Breast epithelium (tissue), 3 donors: ENCODE measurements at regions not wholly inside any gene's neighbourhood (a gene's known extent, or its start where the extent isn't known, plus 50 kb on each side); places are given as distances from the start of the nearest gene placed in this dataset.

ENCODE experiments used
- POLR2A ChIP-seq: fragments of 450-650 bp; IDR thresholded peaks from one replicate; pipeline ENCODE4 v1.6.1; 2016; ENCODE audit warnings: antibody characterized with exemption, mild to moderate bottlenecking, moderate library complexity
- POLR2AphosphoS5 ChIP-seq, 3 donors: sonication (generic); formaldehyde crosslinking; IDR thresholded peaks; one replicate each; pipeline ENCODE4 v1.6.1; 2017; ENCODE audit warnings: antibody characterized with exemption in 3 of 3
- TF ChIP-seq, protein P1 (sequence below), 3 donors: fragments of 450-650 bp; IDR thresholded peaks; one replicate each; pipeline ENCODE4 v1.5.1; 2016 to 2017; ENCODE audit warnings: antibody characterized with exemption in 3 of 3, mild to moderate bottlenecking in 3 of 3, moderate library complexity in 3 of 3

DNA sequence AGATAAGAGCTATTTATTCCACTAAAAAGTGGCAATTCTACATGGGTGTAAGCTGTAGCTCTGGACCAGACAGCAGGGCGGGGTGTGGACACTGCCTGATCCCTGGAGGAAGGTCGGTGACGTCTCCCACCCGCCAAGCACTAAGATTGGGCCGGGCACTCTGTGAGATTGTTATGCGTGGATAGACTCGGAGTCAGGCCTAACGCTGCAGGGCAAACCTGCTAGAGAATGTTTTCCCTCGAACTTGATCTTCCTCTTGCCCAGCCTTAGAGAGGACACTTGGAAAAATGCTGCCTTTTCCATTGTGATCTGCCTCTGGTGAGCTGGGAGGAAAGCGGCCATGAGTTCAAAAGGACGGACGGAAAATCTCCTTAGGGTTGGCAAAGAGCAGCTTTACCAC, 1273.4 kb downstream of the TBC1D22A start:
- TF ChIP-seq POLR2A: no peak
- TF ChIP-seq, protein P1, sequence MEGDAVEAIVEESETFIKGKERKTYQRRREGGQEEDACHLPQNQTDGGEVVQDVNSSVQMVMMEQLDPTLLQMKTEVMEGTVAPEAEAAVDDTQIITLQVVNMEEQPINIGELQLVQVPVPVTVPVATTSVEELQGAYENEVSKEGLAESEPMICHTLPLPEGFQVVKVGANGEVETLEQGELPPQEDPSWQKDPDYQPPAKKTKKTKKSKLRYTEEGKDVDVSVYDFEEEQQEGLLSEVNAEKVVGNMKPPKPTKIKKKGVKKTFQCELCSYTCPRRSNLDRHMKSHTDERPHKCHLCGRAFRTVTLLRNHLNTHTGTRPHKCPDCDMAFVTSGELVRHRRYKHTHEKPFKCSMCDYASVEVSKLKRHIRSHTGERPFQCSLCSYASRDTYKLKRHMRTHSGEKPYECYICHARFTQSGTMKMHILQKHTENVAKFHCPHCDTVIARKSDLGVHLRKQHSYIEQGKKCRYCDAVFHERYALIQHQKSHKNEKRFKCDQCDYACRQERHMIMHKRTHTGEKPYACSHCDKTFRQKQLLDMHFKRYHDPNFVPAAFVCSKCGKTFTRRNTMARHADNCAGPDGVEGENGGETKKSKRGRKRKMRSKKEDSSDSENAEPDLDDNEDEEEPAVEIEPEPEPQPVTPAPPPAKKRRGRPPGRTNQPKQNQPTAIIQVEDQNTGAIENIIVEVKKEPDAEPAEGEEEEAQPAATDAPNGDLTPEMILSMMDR (IDR thresholded peaks at IDR 0.05): no peak
- TF ChIP-seq POLR2AphosphoS5 (IDR thresholded peaks at IDR 0.05): no peak
